CD4-positive, alpha-beta T cell treated with Interleukin-15 for 1 hour (primary cell): ENCODE measurements at regions not wholly inside any gene's neighbourhood (a gene's known extent, or its start where the extent isn't known, plus 50 kb on each side); places are given as distances from the start of the nearest gene placed in this dataset.

Experiments used
- DNase-seq: peaks from one replicate; pipeline ENCODE4 v3.0.0-alpha.2; 2020

DNA sequence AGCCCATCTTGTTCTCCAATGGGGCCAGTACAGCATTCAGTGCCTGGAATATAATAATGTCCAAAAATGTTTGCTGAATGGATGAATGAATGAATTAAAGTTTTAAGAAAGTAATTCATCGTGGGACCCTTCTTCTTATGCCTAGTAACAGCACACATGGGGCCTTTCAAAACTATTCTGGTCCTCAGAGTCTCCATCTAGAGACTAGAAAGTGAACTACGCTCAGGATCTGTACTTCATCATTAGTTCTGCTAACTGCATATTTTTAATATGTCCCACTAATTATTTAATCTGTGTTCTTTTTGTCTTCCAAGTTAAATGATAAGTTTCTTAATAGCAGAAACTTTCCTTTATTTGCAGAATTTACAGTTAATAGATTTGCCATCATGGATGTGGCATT is 172.5 kb downstream of the SMAD2 start:
- no peak for DNase-seq

DNA sequence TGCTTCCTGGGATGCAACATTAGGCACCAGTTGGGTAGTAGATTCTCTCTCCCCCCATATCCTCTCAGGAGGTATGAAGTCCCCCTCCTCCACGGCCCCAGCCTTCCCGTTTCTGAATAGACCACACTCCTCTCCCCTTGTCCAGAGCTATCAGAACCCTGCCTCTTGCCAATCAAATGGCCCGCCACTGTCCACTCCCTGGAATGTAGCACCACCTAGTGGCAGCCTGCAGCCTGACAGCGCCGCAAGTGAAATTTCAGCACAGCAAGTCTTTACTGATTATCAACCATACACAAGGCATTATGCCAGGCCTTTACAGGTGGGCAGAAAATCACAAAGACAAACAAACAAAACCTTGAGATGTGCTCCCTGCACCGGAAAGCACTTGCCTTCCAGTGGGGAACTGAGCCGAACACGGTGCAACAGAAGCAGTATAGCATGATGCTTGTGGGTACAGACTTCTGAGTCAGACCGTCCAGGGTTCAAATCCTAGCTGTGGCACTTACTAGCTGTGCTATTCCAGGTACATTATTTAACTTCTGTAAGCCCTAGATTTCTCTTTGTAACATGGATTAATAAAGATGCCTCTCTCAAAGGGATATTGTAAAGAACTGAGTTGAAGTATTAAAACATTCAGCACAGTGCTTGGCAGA is 174.0 kb downstream of the SMAD2 start:
- no peak for DNase-seq

DNA sequence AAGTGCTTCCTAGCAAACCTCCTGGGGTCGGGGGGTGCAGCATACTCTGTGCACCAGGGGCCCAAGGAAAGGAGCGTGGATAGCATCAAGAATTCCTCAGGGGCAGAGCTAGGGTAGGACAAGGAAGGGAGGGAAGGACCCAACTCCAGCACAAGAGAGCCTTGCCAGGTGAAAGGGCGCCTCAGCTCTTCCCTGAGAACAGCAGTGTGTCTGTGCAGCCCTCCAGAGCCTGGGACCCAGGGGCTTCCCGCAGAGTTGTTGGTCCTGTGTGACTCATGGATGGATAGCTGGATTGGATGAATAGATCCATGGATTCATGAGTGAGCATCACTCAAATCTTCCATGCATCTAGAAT is 175.4 kb downstream of the SMAD2 start:
- no peak for DNase-seq

DNA sequence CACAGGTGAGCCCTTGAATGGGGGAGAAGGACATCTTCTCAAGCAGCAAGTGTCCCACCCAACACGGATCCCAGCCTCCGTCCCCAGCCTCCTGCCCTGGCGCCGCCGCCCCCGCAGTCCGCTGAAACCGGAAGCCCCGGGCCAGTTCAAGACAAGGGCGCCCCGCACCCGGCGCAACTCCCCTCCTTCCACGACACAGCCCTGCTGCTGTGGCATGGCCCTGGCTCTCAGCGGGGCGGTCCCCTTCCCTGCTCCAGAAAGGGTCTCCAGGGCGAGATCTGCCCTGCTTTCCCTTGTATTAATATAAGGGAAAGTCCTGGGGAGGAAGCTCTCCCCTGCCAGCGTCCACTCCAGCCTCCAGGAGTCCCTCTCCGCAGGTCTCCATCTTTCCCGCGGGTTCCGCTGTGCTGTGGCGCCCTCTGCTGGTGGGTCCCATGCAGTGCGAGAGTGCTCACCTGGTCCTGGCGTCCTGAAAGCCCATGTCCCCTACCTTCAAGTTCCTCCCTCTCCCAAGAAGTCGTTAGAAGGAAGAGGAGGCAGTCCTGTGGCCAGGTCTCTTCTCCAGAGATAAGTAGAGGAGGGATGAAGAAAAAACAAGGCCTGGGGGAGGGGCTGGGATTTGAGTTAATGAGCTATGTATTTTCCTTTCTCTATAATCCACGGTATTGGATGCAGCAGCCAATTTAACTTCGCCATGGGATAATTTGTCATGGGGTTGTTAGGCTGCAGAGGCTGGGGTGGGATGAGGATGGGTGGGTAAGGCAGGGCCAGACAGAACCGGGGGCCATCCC is 176.0 kb downstream of the SMAD2 start:
- no peak for DNase-seq

DNA sequence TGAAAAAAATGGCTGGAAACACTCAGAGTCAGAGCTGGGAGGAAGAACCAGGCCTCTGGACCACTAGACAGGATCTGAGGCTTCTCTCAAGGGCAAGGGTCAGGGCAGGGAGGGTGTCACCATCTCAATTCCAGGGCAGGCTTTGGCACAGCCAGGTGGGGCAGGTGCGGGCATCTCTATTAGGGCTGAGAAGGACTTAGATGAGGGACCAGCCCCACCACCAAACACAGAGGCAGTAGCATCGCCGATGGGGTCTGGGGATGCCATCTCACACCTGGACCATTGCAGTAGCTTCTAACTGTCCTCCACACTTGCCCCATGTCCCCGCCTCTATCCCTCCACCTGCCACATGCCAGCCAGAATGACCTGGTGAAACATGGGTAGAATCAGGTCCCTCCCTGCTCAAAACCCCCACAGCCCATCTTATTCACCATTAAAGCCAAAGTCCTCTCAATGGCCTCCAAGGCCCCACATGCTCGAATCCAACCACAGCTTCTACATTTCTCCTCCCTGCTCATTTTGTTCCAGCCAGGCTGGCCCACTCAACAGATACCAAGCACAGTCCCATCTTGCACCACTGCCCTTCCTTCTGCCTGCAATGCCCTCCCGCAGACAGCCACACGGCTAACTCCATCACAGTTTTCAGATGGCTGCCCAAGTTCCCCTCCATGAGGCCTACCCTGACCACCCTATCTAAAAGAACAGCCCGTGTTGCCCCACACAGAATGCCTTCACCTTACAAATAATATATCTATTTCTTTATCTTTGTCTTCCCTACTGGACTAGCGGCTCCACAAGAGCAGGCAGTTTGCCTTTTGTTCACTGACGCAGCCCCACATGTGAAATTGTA is 177.4 kb downstream of the SMAD2 start:
- DNase-seq, result no peak

DNA sequence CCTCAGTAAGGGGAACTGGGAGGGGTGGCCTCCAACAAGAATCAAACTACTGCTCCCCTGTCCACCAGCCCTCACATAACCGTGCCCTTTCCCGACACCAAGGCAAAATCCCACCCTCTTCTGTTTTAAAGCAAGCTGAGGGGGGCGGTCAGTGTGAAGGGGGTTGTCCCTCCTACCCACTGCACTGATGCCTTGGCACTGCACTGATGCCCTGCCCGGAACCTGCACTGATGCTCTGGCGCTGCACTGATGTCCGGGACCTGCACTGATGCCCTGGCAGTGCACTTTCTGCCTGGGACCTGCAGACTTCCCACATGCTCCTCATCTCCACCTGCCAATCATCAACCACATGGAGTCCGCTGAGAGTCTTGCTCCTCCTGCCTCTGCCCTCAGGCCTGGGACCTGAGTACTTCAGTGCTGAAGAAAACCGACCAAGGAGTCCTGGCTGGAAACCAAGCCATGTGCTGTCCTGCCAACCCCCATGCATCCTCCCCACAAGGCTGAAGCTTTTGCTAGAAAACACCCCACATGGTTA is 179.5 kb downstream of the SMAD2 start:
- DNase-seq, result no peak

DNA sequence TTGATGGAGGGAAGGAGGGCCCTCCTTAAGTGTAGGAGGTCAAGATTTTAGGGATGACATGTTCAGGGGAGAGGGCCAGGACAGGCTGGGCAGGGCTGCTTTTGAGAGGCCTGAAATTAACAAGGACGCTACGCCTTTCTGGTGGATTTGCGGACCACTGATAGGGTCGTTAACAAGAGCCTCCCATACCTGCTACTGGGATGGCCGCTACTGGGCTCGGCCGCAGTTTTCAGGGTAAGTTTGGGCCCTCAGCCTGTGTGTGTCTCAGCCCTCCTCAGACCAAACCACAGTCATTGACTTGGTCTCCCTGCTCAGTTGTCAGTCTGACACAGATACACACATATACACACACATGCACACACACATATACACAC is 180.9 kb downstream of the SMAD2 start:
- DNase-seq, result no peak

DNA sequence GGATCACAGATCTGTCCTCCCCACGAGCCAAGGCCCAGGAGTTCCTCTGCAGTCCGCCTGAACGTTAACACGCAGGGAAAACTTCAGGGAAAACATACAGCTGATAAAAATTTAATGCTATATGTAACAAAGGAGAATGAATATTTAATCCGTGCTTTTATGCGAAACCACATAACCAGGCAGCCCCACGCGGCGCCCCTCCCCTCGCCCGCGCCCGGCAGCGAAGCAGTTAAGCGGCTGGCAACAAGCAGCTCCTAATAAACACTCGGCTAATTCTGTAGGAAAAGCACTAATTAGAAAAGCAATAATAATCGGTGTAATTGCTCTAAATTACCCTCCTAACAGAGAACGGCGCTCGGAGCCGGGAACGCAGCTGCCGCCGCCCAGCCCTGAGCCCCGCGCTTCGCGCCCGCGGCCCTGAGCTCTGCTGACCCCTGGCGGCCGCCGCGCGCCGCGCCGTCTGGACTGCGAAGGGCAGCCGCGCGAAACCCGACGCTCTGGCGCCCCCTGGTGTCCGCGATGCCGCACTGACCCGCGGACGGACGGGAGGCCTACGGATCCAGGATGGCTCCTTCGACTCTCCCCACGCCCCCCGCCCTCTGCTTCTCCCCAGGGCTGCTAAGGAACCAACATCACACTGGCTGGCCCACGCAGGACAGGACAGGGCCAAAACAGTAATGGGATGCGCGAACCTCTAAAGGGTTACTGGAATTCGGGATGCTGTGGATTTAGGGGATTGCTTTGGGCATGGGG is 181.4 kb downstream of the SMAD2 start:
- peak; percentile 75 for DNase-seq

DNA sequence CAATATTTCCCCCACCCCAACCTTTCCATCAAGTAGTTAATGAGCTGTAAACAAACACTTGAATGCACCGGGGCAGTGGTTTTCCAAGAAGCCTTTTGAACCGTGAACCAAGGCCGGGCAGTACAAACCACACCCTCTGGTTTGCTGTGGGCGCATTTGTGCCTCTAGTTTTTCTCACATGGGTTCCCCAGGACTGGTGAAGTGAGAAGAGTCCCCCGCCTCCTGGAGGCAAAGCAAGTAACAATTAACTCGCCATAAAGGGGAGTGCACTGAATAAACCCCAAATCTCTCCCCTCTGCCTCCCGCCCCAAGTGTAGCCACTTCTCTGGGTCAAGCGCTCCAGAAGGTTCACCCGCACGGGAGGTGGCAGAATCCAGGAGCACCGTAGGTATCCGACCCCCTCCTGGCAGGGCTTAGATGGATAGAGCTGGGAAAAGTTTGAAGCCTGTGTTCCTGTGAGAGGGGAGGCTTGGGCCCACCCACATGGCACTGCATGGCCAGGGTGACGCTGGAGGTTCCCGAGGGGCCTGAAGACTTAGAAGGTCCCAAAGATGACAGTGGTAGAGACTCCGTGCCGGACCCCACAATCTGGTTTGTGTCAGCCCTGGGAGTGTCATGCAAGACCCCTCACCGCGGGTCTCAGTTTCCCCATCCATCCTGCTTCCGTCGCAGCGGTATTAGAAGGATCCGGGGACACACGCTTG is 182.2 kb downstream of the SMAD2 start:
- DNase-seq, result no peak

DNA sequence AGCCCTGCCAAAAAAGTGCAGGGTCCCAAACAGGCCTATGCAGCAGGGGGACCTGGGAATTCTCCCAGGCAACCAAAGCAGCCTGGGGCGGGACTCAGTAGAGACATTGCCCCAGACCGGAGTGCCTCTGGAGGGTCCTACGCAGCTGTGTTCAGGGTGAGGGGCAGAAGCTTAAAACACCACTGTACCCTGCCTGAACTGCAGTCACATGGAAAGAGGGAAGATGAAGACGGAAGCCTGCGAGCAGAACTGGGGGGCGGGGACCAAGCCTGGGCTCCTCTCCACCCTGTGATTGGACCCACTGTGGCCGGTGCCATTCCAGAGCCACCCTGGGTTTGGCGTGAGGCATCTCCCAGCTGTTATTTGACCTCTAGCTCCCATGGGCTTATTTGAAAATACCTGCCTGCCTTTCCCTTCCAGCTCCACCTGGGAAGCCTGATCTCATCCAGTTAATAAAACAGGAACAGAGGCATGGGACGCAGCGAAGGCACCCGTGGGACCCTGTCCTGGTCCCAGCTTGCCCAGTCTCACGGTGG is 183.1 kb downstream of the SMAD2 start:
- DNase-seq, result no peak

DNA sequence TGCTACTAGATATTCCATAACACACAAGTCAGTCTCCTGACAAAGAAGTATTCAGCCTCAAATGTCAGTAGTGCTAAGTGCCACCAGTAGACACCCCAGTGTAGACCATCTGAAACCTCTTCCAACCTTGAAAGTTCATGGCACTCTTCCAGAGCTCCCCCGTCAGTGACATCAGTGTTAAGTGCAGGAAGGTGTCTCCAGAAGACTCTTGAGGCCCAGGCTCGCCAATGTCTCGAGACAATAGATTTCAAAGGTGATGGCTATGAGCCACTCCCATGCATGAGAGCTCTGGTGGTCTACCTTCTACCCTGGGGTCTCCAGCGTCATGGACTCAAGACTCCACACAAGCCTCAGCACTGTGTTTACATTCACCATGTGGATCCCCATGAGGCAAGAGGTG is 183.8 kb downstream of the SMAD2 start:
- DNase-seq, result no peak

DNA sequence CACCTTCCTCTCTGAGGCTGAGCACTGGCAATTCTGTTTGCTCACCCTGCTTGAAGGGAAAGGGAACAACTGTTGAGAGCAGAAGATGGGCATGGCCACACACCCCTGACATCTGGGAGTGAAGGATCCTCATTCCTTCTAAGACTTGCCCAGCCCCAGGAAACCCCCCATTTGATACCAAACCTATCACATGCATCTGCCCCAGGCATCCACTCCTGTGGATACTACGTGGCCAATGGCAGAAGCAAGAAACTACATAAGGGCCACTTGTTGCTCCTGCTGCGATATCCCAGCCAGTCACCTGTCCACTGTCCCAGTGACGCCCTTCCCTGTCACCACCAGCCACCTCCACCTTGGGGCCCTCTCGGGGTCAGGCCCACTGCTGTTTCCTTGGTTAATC is 185.2 kb downstream of the SMAD2 start:
- DNase-seq, result no peak

DNA sequence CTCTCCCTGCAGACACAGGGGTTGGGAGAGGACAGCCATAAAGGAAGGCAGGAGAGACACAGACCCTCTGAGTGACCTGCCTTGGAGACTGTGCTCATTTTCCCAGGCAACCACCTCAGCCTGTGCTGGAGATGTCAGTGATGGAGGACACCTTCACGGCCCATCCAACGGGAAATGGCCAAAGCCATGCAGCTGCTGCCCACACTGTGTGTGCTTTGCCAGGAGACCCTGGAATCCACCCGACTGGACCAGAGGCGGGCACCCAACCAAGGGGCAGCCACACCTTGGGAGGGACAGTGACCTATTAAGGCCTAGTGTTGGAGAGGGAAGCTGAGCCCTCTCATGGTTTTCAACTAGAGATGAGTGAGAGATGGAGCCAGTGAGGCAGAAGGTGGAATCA is 192.5 kb downstream of the SMAD2 start:
- no peak for DNase-seq

DNA sequence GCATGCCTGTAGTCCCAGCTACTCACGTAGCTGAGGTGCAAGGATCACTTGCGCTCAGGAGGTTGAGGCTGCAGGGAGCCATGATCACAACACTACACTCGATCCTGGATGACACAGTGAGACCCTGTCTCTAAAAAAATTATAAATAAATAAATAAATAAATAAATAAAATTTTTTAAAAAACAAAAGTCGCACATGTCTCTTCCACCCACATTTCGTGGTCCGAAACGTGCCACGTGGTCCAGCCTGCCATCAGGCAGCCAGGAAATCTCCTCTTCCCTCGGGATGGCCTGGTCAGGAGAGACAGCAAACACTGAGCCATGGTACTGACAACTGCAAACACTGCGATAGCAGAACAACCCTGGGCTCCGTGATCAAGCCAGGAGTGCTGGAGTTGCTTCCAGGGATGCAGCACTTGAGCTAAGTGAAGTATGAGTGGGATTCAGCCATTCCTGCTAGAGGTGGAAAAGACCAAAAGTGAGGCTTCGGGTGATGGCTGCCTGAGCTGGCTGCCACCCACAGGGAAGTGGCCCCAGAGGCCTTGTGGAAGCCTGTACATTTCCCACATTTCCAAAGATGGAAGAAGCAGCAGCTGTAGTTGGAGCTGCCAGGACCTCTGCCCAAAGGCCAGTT is 193.1 kb downstream of the SMAD2 start:
- DNase-seq, result no peak

DNA sequence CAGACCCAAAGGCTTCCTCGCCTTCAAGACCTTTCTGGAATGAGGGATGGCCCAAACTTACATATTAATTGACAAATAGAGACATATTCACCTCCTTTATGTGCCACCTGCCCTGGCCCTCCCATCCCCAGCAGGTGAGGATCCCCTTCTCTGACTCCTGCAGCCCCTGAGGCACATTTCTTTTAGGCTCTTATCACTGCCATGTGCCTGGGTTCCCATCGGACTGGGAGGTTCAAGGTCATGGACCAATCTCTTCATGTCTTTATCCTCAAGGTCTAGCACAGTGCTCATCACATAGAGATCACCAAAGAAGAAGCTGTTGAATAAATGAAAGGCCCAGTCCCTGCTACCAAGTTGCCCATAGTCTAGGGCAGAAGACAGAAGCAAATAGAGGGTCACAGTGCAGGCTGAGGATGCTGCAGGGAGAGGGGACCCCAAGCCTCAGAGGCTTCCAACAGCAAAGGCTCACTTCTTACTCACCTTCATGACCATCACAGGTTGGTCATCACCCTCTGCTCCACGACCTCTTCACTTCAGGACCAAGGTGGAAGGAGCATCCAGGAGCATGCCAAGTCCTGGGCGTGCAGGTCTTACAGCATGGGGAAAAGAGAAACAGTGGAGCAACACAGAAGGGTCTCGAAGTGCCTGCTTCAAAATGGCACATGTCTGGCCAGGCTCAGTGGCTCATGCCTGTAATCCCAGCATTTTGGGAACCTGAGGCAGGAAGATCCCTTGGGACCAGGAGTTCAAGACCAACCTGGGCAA is 193.9 kb downstream of the SMAD2 start:
- DNase-seq, result no peak

DNA sequence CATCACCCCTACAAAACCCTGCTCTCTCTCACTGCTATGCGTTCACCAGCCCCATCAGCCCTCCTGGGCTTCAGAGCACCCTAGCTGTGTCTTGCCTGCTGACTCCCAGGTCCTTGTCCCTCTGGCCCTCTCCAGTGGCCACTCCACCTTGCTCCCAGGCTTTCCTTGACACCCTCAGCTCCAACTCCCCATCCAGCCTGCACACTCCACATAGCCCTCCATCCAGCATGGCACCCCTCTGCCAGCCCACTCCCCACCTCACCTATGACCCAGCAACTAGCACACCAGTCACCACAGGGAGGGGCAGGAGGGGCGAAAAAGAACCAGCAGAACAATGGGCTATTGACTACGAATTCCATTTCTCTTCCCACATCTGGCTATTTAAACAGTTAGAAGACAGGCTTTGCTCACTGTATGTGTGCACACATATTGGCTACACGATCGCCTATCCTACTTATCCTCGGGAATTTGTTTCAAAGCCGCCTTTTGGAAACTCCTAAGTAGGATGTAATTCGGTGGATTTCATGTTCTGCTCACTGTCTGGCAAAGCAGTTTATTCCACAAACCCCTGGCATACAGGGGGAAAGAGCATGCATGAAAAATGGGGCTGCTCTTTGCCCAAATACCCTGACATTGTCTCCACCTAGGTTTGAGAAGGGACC is 195.3 kb downstream of the SMAD2 start:
- DNase-seq, result no peak

DNA sequence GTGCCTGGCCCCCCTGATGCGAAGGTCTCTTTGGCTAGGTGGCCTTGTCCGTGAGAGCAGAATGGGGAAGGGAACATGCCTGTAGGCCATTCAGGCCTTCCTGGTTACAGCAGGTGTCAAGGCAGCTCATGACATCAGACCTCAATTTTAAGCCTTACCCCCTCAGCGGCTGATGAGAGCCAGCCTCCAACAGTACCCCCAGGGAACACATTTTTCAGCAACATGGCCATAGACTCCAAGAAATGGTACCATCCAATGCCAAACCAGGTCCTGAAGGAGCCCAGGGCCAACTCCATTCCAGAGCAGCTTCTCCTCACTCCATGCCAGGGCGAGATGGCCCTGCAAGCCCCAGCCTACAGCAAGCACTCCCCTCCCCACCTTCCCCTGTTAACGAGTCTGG is 199.2 kb downstream of the SMAD2 start:
- no peak for DNase-seq

DNA sequence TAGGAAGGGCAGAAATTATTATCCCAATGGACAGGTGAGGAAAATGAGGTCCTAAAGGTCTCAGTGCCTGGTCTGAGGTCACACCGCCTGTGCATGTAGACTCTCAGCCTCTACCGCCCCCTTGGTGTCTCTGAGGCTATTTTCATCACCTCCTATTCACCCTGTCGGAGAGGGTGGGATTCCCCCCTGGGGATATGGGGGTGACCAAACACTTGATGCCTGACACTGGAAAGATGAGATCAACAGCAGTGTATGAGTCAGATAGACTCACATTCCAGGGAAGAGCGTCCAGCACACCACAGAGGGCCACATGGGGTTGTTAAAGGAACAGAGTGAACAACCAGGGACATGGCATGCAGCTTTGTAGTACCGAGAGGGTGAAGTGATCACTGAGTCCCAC is 199.7 kb downstream of the SMAD2 start:
- no peak for DNase-seq

DNA sequence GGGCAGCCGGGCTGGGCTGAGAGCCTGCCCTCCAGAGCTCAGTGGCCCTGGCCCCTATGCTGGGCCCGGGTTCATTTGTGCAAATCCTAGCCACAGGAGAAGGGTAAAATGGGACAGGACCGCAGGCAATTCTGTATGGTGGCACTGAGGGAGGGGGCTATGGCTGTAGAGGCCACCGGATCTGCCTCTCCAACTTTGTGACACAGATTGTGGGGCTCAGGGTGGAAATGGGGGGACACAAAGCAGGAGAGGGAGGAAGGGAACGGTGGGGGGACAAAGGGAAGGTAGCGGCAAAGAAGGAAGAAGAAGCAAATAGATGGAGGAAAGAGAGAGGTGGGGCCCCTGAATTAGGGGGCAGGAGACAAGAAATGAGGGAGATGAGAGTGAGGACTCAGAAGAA is 201.1 kb downstream of the SMAD2 start:
- DNase-seq, result no peak

DNA sequence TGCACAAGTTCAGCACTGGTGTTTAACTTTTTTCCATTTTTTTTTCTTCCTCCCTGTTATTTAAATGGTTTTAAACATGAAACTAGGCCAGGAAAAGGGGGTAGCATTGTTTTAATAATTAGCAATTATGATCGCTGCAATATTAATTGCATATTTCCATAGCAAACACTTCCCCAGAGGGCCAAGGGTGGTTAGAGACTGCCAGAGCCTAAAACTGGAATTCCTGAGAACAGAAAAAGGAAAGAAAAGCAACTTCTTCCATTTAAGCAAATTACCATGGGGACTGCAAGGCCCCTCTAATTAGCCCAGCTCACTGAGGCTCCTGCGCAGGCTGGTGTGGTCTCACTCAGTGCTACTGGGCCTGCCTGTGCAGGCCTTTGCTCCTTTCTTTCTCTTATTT is 201.5 kb downstream of the SMAD2 start:
- no peak for DNase-seq
